Gastroesophageal sphincter (tissue), 4 donors: ENCODE measurements at regions not wholly inside any gene's neighbourhood (a gene's known extent, or its start where the extent isn't known, plus 50 kb on each side); places are given as distances from the start of the nearest gene placed in this dataset.
A peak's percentile ranks its signal among the peaks of the same experiment; 100 is the strongest.

ENCODE experiments used
- ATAC-seq: fragments of 150-250 bp; one replicate; pipeline ENCODE4 v1.9.1; 2016; ENCODE audit warnings: mild to moderate bottlenecking, moderate library complexity
- H3K27ac ChIP-seq, 4 donors: fragments of 200-600 bp; sonication (generic) in 3 of 4; 1 replicate in 3 of 4; 2 replicates in 1 of 4; pipeline ENCODE4 v1.5.1; 2016 to 2019
- H3K27me3 ChIP-seq: fragments of 200-600 bp; sonication (generic); one replicate; pipeline ENCODE4 v1.5.1; 2019
- H3K36me3 ChIP-seq, 2 donors: fragments of 200-600 bp; sonication (generic); one replicate each; pipeline ENCODE4 v1.5.1; 2019; ENCODE audit warnings: control low read depth in 1 of 2
- H3K4me1 ChIP-seq, 3 donors: fragments of 200-600 bp; sonication (generic); 1 replicate in 2 of 3; 2 replicates in 1 of 3; pipeline ENCODE4 v1.5.1; 2016 to 2019; ENCODE audit warnings: control low read depth in 2 of 3
- H3K4me3 ChIP-seq, 2 donors: fragments of 200-600 bp; sonication (generic); one replicate each; pipeline ENCODE4 v1.5.1; 2019; ENCODE audit warnings: mild to moderate bottlenecking in 1 of 2, moderate library complexity in 1 of 2
- H3K9me3 ChIP-seq, 3 donors: fragments of 200-600 bp; sonication (generic); one replicate each; pipeline ENCODE4 v1.5.1; 2017 to 2019; ENCODE audit warnings: control low read depth in 2 of 3
- EP300 ChIP-seq: sonication (generic); formaldehyde crosslinking; IDR thresholded peaks from one replicate; pipeline ENCODE4 v1.6.1; 2017; ENCODE audit warnings: antibody characterized with exemption, mild to moderate bottlenecking
- POLR2A ChIP-seq, 2 donors: fragments of 450-650 bp; IDR thresholded peaks; one replicate each; pipeline ENCODE4 v1.6.1; 2017; ENCODE audit warnings: antibody characterized with exemption in 2 of 2, mild to moderate bottlenecking in 2 of 2, moderate library complexity in 1 of 2
- POLR2AphosphoS5 ChIP-seq: sonication (generic); formaldehyde crosslinking; IDR thresholded peaks from one replicate; pipeline ENCODE4 v1.6.1; 2017; ENCODE audit warnings: antibody characterized with exemption
- WGBS, 2 donors: methylation state at CpG; one replicate each; pipeline ENCODE4 v1.1.5; 2018; ENCODE audit warnings: low coverage in 1 of 2; 5-methylcytosine and 5-hydroxymethylcytosine counted together
- TF ChIP-seq, protein P1 (sequence below), 4 experiments: fragments of 200-600 bp in 2 of 4; fragments of 450-650 bp in 2 of 4; sonication (generic) in 1 of 4; IDR thresholded peaks; one replicate each; pipeline ENCODE4 v1.5.1; 2017 to 2019; ENCODE audit warnings: antibody characterized with exemption in 4 of 4, mild to moderate bottlenecking in 2 of 4, moderate library complexity in 2 of 4

DNA sequence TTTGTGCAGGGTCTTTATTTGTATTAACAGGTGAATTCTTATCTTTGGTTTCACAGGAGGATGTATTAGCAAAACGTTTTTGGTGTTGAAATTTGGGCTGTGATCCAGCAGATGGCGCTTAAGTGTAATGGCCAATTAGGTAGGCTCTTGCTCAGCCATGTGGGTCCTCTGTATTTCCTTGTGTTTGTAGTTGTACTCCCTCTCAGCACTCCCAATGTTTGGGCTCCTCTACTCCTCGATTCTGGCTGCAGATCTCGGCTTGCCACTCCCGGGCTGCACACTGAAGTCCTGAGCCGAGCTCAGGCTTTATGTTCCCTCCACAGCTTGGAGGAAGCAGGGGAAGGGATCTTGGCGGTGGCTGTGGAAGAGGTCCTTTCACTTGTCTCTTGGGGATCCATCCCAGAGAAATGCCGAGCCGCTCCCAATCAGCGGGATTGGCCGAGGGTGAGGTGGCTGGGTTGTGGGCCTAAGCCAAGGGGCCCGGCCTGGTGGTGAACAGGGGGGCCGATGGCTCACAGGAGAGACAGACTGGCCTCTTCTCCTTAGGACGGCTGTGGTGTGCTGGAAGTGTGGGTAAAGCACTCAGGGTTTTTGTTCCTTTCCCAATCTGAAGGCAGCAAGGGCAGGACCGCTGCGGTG, 133.7 kb downstream of the AEBP2 start:
- no peaks in the 10 kb centered on the region for H3K27me3 ChIP-seq
- WGBS, 2 donors, result 14 to 37% methylated on average over 1 to 2 of the region's 16 CpGs

GRCh38 chr12:19573866-19574265, 134.6 kb downstream of the AEBP2 start:
- TF ChIP-seq, protein P1, sequence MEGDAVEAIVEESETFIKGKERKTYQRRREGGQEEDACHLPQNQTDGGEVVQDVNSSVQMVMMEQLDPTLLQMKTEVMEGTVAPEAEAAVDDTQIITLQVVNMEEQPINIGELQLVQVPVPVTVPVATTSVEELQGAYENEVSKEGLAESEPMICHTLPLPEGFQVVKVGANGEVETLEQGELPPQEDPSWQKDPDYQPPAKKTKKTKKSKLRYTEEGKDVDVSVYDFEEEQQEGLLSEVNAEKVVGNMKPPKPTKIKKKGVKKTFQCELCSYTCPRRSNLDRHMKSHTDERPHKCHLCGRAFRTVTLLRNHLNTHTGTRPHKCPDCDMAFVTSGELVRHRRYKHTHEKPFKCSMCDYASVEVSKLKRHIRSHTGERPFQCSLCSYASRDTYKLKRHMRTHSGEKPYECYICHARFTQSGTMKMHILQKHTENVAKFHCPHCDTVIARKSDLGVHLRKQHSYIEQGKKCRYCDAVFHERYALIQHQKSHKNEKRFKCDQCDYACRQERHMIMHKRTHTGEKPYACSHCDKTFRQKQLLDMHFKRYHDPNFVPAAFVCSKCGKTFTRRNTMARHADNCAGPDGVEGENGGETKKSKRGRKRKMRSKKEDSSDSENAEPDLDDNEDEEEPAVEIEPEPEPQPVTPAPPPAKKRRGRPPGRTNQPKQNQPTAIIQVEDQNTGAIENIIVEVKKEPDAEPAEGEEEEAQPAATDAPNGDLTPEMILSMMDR (IDR thresholded peaks at IDR 0.05), result no peak
- no peak for TF ChIP-seq EP300
- H3K4me3 ChIP-seq, result no peak overlapping the region
- no peak overlapping the region for H3K27ac ChIP-seq
- peaks cover 6 to 50% (median 7%) of the 10 kb centered on the region in 3 donors for H3K4me1 ChIP-seq
- no peaks in the 10 kb centered on the region for H3K9me3 ChIP-seq
- WGBS, 2 donors, result no CpG with 5 or more reads among the region's 11 CpGs
- no peaks in the 10 kb centered on the region for H3K27me3 ChIP-seq
- H3K36me3 ChIP-seq, result no peaks in the 10 kb centered on the region
- ATAC-seq, result no peak

More for the DNA sequence above, 133.7 kb downstream of the AEBP2 start:
- no peak overlapping the region for H3K4me3 ChIP-seq
- H3K9me3 ChIP-seq, result no peaks in the 10 kb centered on the region
- H3K36me3 ChIP-seq, result no peaks in the 10 kb centered on the region
- H3K4me1 ChIP-seq, result peaks cover 6 to 45% (median 7%) of the 10 kb centered on the region in 3 donors
- no peak overlapping the region for H3K27ac ChIP-seq
- TF ChIP-seq, protein P1 (IDR thresholded peaks at IDR 0.05), result peak in 1 of 4 experiments; percentile 31
- no peak for TF ChIP-seq POLR2A (IDR thresholded peaks at IDR 0.05)
- TF ChIP-seq POLR2AphosphoS5, result no peak
- no peak for ATAC-seq

DNA sequence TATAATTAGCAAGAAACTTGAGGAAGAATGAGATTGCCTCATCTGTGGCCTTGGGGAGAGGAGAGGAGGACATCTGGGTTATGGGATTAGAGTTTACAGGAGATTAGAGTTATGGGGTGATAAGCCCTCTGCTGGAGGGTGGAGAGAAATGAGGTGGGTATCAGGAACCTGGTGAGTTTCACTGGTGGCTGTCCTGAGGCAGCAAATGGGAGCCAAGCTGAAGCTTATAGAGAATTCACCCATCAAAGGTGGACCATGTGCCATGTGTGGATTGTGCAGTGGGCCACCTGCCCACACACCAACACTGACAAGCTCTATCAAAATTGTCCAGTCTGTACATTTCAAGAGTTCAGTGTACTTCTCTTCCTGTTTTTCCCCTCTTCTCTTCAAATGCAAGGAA, 135.3 kb downstream of the AEBP2 start:
- H3K9me3 ChIP-seq, result no peaks in the 10 kb centered on the region
- no peaks in the 10 kb centered on the region for H3K36me3 ChIP-seq
- H3K27ac ChIP-seq, result peak overlapping the region in 3 of 4 donors; percentile 29 to 57 (median 47)
- peaks cover 6 to 50% (median 7%) of the 10 kb centered on the region in 3 donors for H3K4me1 ChIP-seq
- no peak overlapping the region for H3K4me3 ChIP-seq
- H3K27me3 ChIP-seq, result no peaks in the 10 kb centered on the region
- ATAC-seq, result no peak
- TF ChIP-seq, protein P1 (IDR thresholded peaks at IDR 0.05), result no peak

- Histone ChIP-seq H3K4me1 (peaks cover 6 to 50% (median 7%) of the 10 kb centered on the region in 3 donors), H3K9me3 (no peaks in the 10 kb centered on the region), H3K27ac (peak overlapping the region; percentile 20 to 57 (median 38)), H3K27me3 (no peaks in the 10 kb centered on the region), H3K36me3 (no peaks in the 10 kb centered on the region), H3K4me3 (no peak overlapping the region)
- TF ChIP-seq POLR2A (IDR thresholded peaks at IDR 0.05) (no peak), POLR2AphosphoS5 (peak; percentile 28)
- TF ChIP-seq, protein P1 (IDR thresholded peaks at IDR 0.05), result no peak
- peak; percentile 67 for ATAC-seq
- 24 to 25% methylated on average over 5 of the region's 5 CpGs for WGBS, 2 donors
Measured at GRCh38 chr12:19575337-19576243, 136.3 kb downstream of the AEBP2 start.
